IPS DF 4.7 (cell line): ENCODE measurements at regions not wholly inside any gene's neighbourhood (a gene's known extent, or its start where the extent isn't known, plus 50 kb on each side); places are given as distances from the start of the nearest gene placed in this dataset.
"Not testable (repeated sequence)": the region's sequence is repeated elsewhere in the genome, so short reads cannot be mapped to it uniquely, and the experiment has no call there.

Experiments used
- DNase-seq: peaks from one replicate; pipeline ENCODE4 v3.0.0-alpha.2; 2013; ENCODE audit warnings: low spot score; ENCODE audit errors: extremely low read depth

- DNase-seq: no peak
Measured at GRCh38 chr15:25170113-25170731, 215.4 kb downstream of the SNRPN start.

GRCh38 chr15:25170781-25171110, 216.0 kb downstream of the SNRPN start:
- no peak for DNase-seq

- no peak for DNase-seq
Measured at GRCh38 chr15:25171111-25171811, 216.5 kb downstream of the SNRPN start.

- no peak for DNase-seq
Measured at GRCh38 chr15:25171856-25172687, 217.3 kb downstream of the SNRPN start.

- no peak for DNase-seq
Measured at GRCh38 chr15:25172691-25173090, 217.9 kb downstream of the SNRPN start.

- no peak for DNase-seq
Measured at GRCh38 chr15:25173241-25174028, 218.6 kb downstream of the SNRPN start.

GRCh38 chr15:25174149-25174548, 219.4 kb downstream of the SNRPN start:
- DNase-seq: not testable (repeated sequence)

- DNase-seq: no peak
Measured at GRCh38 chr15:25175033-25175788, 220.4 kb downstream of the SNRPN start.

- no peak for DNase-seq
Measured at GRCh38 chr15:25175789-25176615, 221.2 kb downstream of the SNRPN start.

- DNase-seq: no peak
Measured at GRCh38 chr15:25176616-25176923, 221.8 kb downstream of the SNRPN start.

- DNase-seq: no peak
Measured at GRCh38 chr15:25176991-25177954, 222.5 kb downstream of the SNRPN start.

GRCh38 chr15:25177955-25178801, 223.4 kb downstream of the SNRPN start:
- DNase-seq: no peak

- no peak for DNase-seq
Measured at GRCh38 chr15:25178835-25179672, 224.3 kb downstream of the SNRPN start.

GRCh38 chr15:25179673-25180511, 225.1 kb downstream of the SNRPN start:
- DNase-seq: no peak

GRCh38 chr15:25180606-25181292, 226.0 kb downstream of the SNRPN start:
- DNase-seq: no peak
